Activated T-cell treated with anti-CD3 and anti-CD28 coated beads, Interleukin-2, amount 50 U/mL, for 72 hours (primary cell): ENCODE measurements at regions not wholly inside any gene's neighbourhood (a gene's known extent, or its start where the extent isn't known, plus 50 kb on each side); places are given as distances from the start of the nearest gene placed in this dataset.
A peak's percentile ranks its signal among the peaks of the same experiment; 100 is the strongest.

Experiments
- ATAC-seq, 2 donors: fragments of 150-1000 bp; cut with Tn5 transposase; replicated peaks in 1 of 2; 2 replicates each; pipeline ENCODE4 v1.10.0; 2021; ENCODE audit warnings: moderate library complexity in 2 of 2, mild to moderate bottlenecking in 1 of 2
- DNase-seq, 2 donors: peaks; one replicate each; pipeline ENCODE4 v3.0.0; 2021 to 2022; ENCODE audit warnings: mixed read lengths in 1 of 2
- H3K27ac Mint-ChIP-seq: one replicate; pipeline ENCODE4 v1.8.0; 2022; ENCODE audit warnings: mild to moderate bottlenecking, moderate library complexity, mixed read lengths
- H3K27me3 Mint-ChIP-seq: one replicate; pipeline ENCODE4 v1.8.0; 2022; ENCODE audit warnings: low read depth, mixed read lengths
- H3K36me3 Mint-ChIP-seq, 2 donors: one replicate each; pipeline ENCODE4 v1.8.0; 2022; ENCODE audit warnings: mixed read lengths in 2 of 2, mild to moderate bottlenecking in 1 of 2; ENCODE audit not compliant: insufficient read depth in 2 of 2
- H3K4me1 Mint-ChIP-seq: one replicate; pipeline ENCODE4 v1.8.0; 2022; ENCODE audit warnings: low read depth, mixed read lengths
- H3K4me3 Mint-ChIP-seq, 2 donors: one replicate each; pipeline ENCODE4 v1.8.0; 2022; ENCODE audit warnings: mild to moderate bottlenecking in 2 of 2, mixed read lengths in 2 of 2, moderate library complexity in 2 of 2
- H3K9me3 Mint-ChIP-seq, 2 donors: one replicate each; pipeline ENCODE4 v1.8.0; 2022; ENCODE audit warnings: mixed read lengths in 2 of 2

GRCh38 chr22:40121461-40121860, 56.3 kb upstream of the TNRC6B start:
- DNase-seq: peak in 1 of 2 donors; percentile 14

GRCh38 chr22:40122792-40123191, 54.9 kb upstream of the TNRC6B start:
- Mint-ChIP-seq H3K4me1 (peaks cover 53% of the 10 kb centered on the region), H3K27me3 (no peaks in the 10 kb centered on the region), H3K27ac (no peak overlapping the region), H3K36me3 (peaks cover 0 to 5% of the 10 kb centered on the region in 2 donors), H3K4me3 (no peak overlapping the region), H3K9me3 (no peaks in the 10 kb centered on the region)
- ATAC-seq: no peak
- no peak for DNase-seq

More at GRCh38 chr22:40121461-40121860, 56.3 kb upstream of the TNRC6B start:
- Mint-ChIP-seq H3K36me3 (peaks cover 0 to 2% of the 10 kb centered on the region in 2 donors), H3K4me3 (no peak overlapping the region), H3K9me3 (no peaks in the 10 kb centered on the region), H3K27me3 (no peaks in the 10 kb centered on the region), H3K27ac (no peak overlapping the region), H3K4me1 (peaks cover 58% of the 10 kb centered on the region)
- peak in 1 of 2 donors; percentile 57 for ATAC-seq

GRCh38 chr22:40123387-40123786, 54.3 kb upstream of the TNRC6B start:
- DNase-seq: no peak
- Mint-ChIP-seq H3K4me3 (no peak overlapping the region), H3K4me1 (peaks cover 47% of the 10 kb centered on the region), H3K27ac (peak overlapping the region; percentile 31), H3K36me3 (peaks cover 0 to 5% of the 10 kb centered on the region in 2 donors), H3K9me3 (no peaks in the 10 kb centered on the region), H3K27me3 (no peaks in the 10 kb centered on the region)
- peak; percentile 17 to 22 for ATAC-seq
